HFFc6 (cell line): ENCODE measurements at regions not wholly inside any gene's neighbourhood (a gene's known extent, or its start where the extent isn't known, plus 50 kb on each side); places are given as distances from the start of the nearest gene placed in this dataset.

Source experiments
- DNase-seq: peaks from one replicate; pipeline ENCODE4 v3.0.0-alpha.2; 2018
- H3K27ac Mint-ChIP-seq: 2 replicates; pipeline ENCODE4 v1.8.0; 2020; ENCODE audit warnings: mild to moderate bottlenecking, mixed read lengths
- H3K27me3 Mint-ChIP-seq: 2 replicates; pipeline ENCODE4 v1.8.0; 2021; ENCODE audit warnings: mild to moderate bottlenecking, moderate library complexity, mixed read lengths; ENCODE audit not compliant: insufficient read depth
- H3K36me3 Mint-ChIP-seq: 2 replicates; pipeline ENCODE4 v1.8.0; 2021; ENCODE audit warnings: low read depth, mixed read lengths
- H3K4me1 Mint-ChIP-seq: 2 replicates; pipeline ENCODE4 v1.8.0; 2020; ENCODE audit warnings: low read depth, mixed read lengths
- H3K4me3 Mint-ChIP-seq: 2 replicates; pipeline ENCODE4 v1.8.0; 2020; ENCODE audit warnings: mild to moderate bottlenecking, moderate library complexity, mixed read lengths
- H3K9me3 Mint-ChIP-seq: 2 replicates; pipeline ENCODE4 v1.8.0; 2020; ENCODE audit warnings: mild to moderate bottlenecking, mixed read lengths
- TF ChIP-seq, protein P1 (sequence below): fragments of 200-600 bp; sonication (generic); IDR thresholded peaks from 2 replicates; pipeline ENCODE4 v1.5.0; 2021; ENCODE audit warnings: antibody characterized with exemption, mild to moderate bottlenecking

DNA sequence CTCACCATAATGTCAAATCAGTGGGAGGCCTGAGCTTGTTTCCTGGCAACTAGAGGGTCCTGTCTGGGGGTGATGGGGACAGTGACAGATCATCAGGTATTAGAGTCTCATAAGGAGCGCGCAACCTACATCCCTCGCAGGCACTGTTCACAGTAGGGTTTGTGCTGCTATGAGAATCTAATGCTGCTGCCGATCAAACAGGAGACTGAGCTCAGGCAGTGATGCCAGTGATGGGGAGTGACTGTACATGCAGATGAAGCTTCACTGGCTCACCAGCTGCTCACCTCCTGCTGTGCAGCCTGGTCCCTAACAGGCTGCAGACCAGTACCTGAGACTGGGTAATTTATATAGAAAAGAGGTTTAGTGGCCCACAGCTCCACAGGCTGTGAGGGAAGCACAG, 147.3 kb downstream of the TTLL2 start:
- TF ChIP-seq, protein P1, sequence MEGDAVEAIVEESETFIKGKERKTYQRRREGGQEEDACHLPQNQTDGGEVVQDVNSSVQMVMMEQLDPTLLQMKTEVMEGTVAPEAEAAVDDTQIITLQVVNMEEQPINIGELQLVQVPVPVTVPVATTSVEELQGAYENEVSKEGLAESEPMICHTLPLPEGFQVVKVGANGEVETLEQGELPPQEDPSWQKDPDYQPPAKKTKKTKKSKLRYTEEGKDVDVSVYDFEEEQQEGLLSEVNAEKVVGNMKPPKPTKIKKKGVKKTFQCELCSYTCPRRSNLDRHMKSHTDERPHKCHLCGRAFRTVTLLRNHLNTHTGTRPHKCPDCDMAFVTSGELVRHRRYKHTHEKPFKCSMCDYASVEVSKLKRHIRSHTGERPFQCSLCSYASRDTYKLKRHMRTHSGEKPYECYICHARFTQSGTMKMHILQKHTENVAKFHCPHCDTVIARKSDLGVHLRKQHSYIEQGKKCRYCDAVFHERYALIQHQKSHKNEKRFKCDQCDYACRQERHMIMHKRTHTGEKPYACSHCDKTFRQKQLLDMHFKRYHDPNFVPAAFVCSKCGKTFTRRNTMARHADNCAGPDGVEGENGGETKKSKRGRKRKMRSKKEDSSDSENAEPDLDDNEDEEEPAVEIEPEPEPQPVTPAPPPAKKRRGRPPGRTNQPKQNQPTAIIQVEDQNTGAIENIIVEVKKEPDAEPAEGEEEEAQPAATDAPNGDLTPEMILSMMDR: no peak
- H3K27me3 Mint-ChIP-seq: no peaks in the 10 kb centered on the region; the same call in 1 of the 2 replicates
- peaks cover 58% of the 10 kb centered on the region for H3K9me3 Mint-ChIP-seq
- no peak for DNase-seq
- H3K4me1 Mint-ChIP-seq: no peaks in the 10 kb centered on the region
- H3K27ac Mint-ChIP-seq: no peak overlapping the region
- peaks cover 18% of the 10 kb centered on the region for H3K36me3 Mint-ChIP-seq
- no peak overlapping the region for H3K4me3 Mint-ChIP-seq

DNA sequence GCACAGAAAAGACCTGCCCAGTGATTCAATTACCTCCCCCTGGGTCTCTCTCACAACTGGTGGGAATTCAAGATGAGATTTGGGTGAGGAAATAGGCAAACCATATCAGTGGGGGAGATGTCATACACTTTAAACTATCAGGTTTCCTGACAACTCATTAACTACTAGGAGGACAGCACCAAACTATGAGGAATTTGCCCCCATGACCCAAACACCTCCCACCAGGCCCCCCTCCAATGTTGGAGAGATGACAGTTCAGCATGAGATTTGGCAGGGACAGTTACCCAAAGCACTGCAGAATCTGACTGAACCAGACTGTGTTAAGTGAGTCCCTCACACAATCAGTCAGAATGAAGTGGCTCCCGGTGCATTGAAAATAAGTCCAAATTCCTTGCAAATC, 148.0 kb downstream of the TTLL2 start:
- Mint-ChIP-seq H3K27ac (no peak overlapping the region), H3K27me3 (no peaks in the 10 kb centered on the region; the same call in 1 of the 2 replicates), H3K9me3 (peaks cover 58% of the 10 kb centered on the region), H3K36me3 (peaks cover 18% of the 10 kb centered on the region), H3K4me1 (no peaks in the 10 kb centered on the region), H3K4me3 (no peak overlapping the region)
- no peak for DNase-seq
- TF ChIP-seq, protein P1: no peak

DNA sequence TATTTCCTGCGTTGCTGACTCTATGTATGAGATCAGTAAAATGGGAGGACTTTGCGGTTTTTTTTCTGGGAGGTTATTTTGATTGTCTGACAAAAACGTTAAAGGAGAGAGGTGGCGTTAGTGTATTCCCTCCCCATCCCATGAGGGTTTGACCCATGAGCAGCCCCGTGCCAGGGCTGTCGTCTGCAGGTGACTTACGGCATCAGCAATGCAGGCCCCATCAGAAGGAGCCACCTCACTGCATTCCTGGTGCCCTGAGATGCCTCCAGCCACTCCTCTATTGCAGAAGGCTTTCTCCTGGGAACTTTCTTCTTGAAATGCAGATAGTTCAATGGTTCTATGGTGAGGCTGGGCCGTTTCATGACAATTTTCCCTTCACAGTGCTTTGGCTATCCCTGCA, 149.3 kb downstream of the TTLL2 start:
- no peaks in the 10 kb centered on the region; the same call in 1 of the 2 replicates for H3K27me3 Mint-ChIP-seq
- H3K4me3 Mint-ChIP-seq: no peak overlapping the region
- H3K27ac Mint-ChIP-seq: no peak overlapping the region
- peaks cover 18% of the 10 kb centered on the region for H3K36me3 Mint-ChIP-seq
- peaks cover 58% of the 10 kb centered on the region for H3K9me3 Mint-ChIP-seq
- DNase-seq: no peak
- H3K4me1 Mint-ChIP-seq: no peaks in the 10 kb centered on the region
- TF ChIP-seq, protein P1: no peak

- H3K9me3 Mint-ChIP-seq: peaks cover 60% of the 10 kb centered on the region
- no peak overlapping the region for H3K4me3 Mint-ChIP-seq
- DNase-seq: no peak
- H3K27me3 Mint-ChIP-seq: no peaks in the 10 kb centered on the region; the same call in 1 of the 2 replicates
- TF ChIP-seq, protein P1: no peak
- peaks cover 18% of the 10 kb centered on the region for H3K36me3 Mint-ChIP-seq
- no peak overlapping the region for H3K27ac Mint-ChIP-seq
- no peaks in the 10 kb centered on the region for H3K4me1 Mint-ChIP-seq
Observed at GRCh38 chr6:167474725-167475124, 149.8 kb downstream of the TTLL2 start.

- no peak for DNase-seq
- TF ChIP-seq, protein P1: no peak
- H3K4me1 Mint-ChIP-seq: no peaks in the 10 kb centered on the region
- H3K36me3 Mint-ChIP-seq: peaks cover 14% of the 10 kb centered on the region
- H3K27ac Mint-ChIP-seq: no peak overlapping the region
- H3K9me3 Mint-ChIP-seq: peaks cover 67% of the 10 kb centered on the region
- no peaks in the 10 kb centered on the region; the same call in 1 of the 2 replicates for H3K27me3 Mint-ChIP-seq
- no peak overlapping the region for H3K4me3 Mint-ChIP-seq
Observed at GRCh38 chr6:167475947-167476346, 151.1 kb downstream of the TTLL2 start.
